ENCODE measurements at regions not wholly inside any gene's neighbourhood (a gene's known extent, or its start where the extent isn't known, plus 50 kb on each side); places are given as distances from the start of the nearest gene placed in this dataset.
A peak's percentile ranks its signal among the peaks of the same experiment; 100 is the strongest.

GRCh38 chr3:66812136-66812535, 186.0 kb upstream of the KBTBD8 start:
- Histone ChIP-seq H3K36me3 (ENCODE audit: control insufficient read depth in 4 of 4, insufficient read depth in 3 of 4, low read depth in 1 of 4, low read length in 3 of 4) (no peaks in the 10 kb centered on the region), H3K4me3 (ENCODE audit: low read depth in 1 of 3, low read length in 3 of 3) (no peak overlapping the region), H3K9ac (ENCODE audit: low read depth in 1 of 2, low read length in 2 of 2) (no peak overlapping the region), H3K9me3 (ENCODE audit: control insufficient read depth in 4 of 4, low read length in 3 of 4) (no peaks in the 10 kb centered on the region), H3K27ac (ENCODE audit: low read depth in 1 of 2, low read length in 2 of 2) (no peak overlapping the region), H3K27me3 (ENCODE audit: control insufficient read depth in 4 of 4, insufficient read depth in 4 of 4, low read length in 3 of 4) (no peaks in the 10 kb centered on the region), H3K4me1 (ENCODE audit: control insufficient read depth in 4 of 4, insufficient read depth in 4 of 4, low read length in 3 of 4) (peaks cover 0 to 21% (median 18%) of the 10 kb centered on the region in 4 donors)
- no peak for TF ChIP-seq CTCF (IDR thresholded peaks at IDR 0.05; ENCODE audit: low read depth, low read length, missing input control)
- TF ChIP-seq, protein P1, sequence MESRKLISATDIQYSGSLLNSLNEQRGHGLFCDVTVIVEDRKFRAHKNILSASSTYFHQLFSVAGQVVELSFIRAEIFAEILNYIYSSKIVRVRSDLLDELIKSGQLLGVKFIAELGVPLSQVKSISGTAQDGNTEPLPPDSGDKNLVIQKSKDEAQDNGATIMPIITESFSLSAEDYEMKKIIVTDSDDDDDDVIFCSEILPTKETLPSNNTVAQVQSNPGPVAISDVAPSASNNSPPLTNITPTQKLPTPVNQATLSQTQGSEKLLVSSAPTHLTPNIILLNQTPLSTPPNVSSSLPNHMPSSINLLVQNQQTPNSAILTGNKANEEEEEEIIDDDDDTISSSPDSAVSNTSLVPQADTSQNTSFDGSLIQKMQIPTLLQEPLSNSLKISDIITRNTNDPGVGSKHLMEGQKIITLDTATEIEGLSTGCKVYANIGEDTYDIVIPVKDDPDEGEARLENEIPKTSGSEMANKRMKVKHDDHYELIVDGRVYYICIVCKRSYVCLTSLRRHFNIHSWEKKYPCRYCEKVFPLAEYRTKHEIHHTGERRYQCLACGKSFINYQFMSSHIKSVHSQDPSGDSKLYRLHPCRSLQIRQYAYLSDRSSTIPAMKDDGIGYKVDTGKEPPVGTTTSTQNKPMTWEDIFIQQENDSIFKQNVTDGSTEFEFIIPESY (IDR thresholded peaks at IDR 0.05), result peak; percentile 3
- TF ChIP-seq, protein P2, sequence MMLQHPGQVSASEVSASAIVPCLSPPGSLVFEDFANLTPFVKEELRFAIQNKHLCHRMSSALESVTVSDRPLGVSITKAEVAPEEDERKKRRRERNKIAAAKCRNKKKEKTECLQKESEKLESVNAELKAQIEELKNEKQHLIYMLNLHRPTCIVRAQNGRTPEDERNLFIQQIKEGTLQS (IDR thresholded peaks at IDR 0.05), result no peak
- DNase-seq (ENCODE audit: low spot score), result no peak
- 63% methylated on average over 2 of the region's 2 CpGs for WGBS

GRCh38 chr3:66812741-66813140, 185.4 kb upstream of the KBTBD8 start:
- H3K4me3 ChIP-seq (ENCODE audit: low read depth in 1 of 3, low read length in 3 of 3), result no peak overlapping the region
- DNase-seq (ENCODE audit: low spot score), result no peak
- H3K27me3 ChIP-seq (ENCODE audit: control insufficient read depth in 4 of 4, insufficient read depth in 4 of 4, low read length in 3 of 4), result no peaks in the 10 kb centered on the region
- 95% methylated on average over 1 of the region's 1 CpG for WGBS
- H3K9ac ChIP-seq (ENCODE audit: low read depth in 1 of 2, low read length in 2 of 2), result no peak overlapping the region
- H3K27ac ChIP-seq (ENCODE audit: low read depth in 1 of 2, low read length in 2 of 2), result no peak overlapping the region
- no peak for TF ChIP-seq SP1 (IDR thresholded peaks at IDR 0.05)
- no peak for TF ChIP-seq HNF4G (IDR thresholded peaks at IDR 0.05)
- TF ChIP-seq REST (IDR thresholded peaks at IDR 0.05), result no peak
- TF ChIP-seq MAX (IDR thresholded peaks at IDR 0.05), result no peak
- TF ChIP-seq RAD21 (IDR thresholded peaks at IDR 0.05), result no peak
- TF ChIP-seq JUND (IDR thresholded peaks at IDR 0.05), result no peak
- no peak for TF ChIP-seq YY1 (IDR thresholded peaks at IDR 0.05)
- TF ChIP-seq, protein P2 (IDR thresholded peaks at IDR 0.05), result no peak
- TF ChIP-seq FOXA1 (IDR thresholded peaks at IDR 0.05), result no peak
- TF ChIP-seq TAF1 (conservative IDR thresholded peaks at IDR 0.05), result no peak
- TF ChIP-seq GABPA (IDR thresholded peaks at IDR 0.05 in 1 of 2, conservative IDR thresholded peaks at IDR 0.05 in 1 of 2), result no peak
- TF ChIP-seq CTCF (IDR thresholded peaks at IDR 0.05; ENCODE audit: low read depth, low read length, missing input control), result no peak
- no peak for TF ChIP-seq RXRA (IDR thresholded peaks at IDR 0.05)
- H3K4me1 ChIP-seq (ENCODE audit: control insufficient read depth in 4 of 4, insufficient read depth in 4 of 4, low read length in 3 of 4), result peaks cover 0 to 21% (median 18%) of the 10 kb centered on the region in 4 donors
- no peaks in the 10 kb centered on the region for H3K36me3 ChIP-seq (ENCODE audit: control insufficient read depth in 4 of 4, insufficient read depth in 3 of 4, low read depth in 1 of 4, low read length in 3 of 4)
- H3K9me3 ChIP-seq (ENCODE audit: control insufficient read depth in 4 of 4, low read length in 3 of 4), result no peaks in the 10 kb centered on the region

Data from liver (tissue), 8 donors.